HG02938 (cell line): ENCODE measurements at regions not wholly inside any gene's neighbourhood (a gene's known extent, or its start where the extent isn't known, plus 50 kb on each side); places are given as distances from the start of the nearest gene placed in this dataset.
"Not testable (repeated sequence)": the region's sequence is repeated elsewhere in the genome, so short reads cannot be mapped to it uniquely, and the experiment has no call there.

Experiments
- ATAC-seq: cut with Tn5 transposase; IDR thresholded peaks from one replicate; pipeline ENCODE4 v1.9.1; 2021; ENCODE audit warnings: mild to moderate bottlenecking, moderate library complexity; ENCODE audit not compliant: unreplicated experiment

GRCh38 chr6:141199074-141199473 is 933.7 kb upstream of the GJE1 start:
- ATAC-seq: no peak

DNA sequence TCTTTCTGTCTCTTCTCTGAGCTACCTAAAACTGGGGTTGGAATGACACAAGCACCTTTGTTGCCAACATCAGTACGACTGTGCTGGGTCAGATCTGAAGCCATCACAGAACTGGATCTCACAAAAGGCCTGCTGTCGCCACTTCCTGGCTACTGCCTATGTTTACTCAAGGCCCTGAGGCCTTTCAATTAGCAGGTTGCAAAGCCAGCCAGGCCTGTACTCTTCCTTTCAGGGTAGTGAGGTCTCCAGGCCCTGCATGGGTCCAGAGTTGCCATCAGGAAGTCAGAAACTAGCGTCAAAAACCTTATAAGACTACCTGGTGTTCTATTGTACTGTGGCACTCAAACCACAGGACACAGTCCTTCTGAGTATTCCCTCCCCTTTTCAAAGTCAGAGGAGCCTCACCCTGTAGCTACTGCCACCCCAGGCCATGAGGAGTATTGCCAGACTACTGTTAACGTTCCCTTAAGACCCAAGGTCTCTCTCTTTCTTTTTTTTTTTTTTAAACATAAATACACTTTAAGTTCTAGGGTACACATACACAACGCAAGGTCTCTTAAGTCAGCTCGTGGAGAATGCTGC is 937.4 kb upstream of the GJE1 start:
- ATAC-seq: no peak

GRCh38 chr6:141183368-141183767 is 949.4 kb upstream of the GJE1 start:
- no peak for ATAC-seq

GRCh38 chr6:141175458-141175857 is 957.3 kb upstream of the GJE1 start:
- not testable (repeated sequence) for ATAC-seq

DNA sequence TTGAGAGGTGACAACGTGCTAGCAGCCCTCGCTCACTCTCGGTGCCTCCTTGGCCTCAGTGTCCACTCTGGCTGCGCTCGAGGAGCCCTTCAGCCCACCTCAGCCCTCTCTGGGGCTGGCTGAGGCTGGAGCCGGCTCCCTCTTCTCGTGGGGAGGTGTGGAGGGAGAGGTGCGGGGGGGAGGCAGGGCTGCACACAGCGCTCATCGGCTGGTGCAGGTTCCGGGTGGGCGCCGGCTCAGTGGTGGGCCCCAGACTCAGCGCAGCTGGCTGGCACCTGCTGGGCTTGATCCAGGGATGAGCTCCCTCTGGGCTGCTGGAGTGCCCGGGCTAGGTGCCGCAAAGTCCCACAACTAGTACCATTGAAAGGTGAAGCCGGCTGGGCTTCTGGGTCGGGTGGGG is 957.8 kb upstream of the GJE1 start:
- no peak for ATAC-seq

GRCh38 chr6:141173529-141173928 is 959.2 kb upstream of the GJE1 start:
- no peak for ATAC-seq

GRCh38 chr6:141169419-141169818 is 963.3 kb upstream of the GJE1 start:
- ATAC-seq: no peak

DNA sequence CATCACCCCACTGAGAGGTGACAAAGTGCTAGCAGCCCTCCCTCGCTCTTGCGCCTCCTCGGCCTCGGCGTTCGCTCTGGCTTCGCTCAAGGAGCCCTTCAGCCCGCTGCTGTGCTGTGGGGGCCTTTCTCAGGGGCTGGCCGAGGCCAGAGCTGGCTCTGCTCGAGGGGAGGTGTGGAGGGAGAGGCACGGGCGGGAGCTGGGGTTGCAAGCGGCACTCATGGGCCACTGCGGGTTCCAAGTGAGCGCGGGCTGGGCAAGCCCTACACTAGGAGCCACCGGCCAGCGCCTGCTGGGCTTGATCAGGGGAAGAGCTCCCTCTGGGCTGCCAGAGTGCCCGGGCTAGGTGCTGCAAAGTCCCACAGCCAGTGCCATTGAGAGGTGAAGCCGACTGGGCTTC is 964.8 kb upstream of the GJE1 start:
- no peak for ATAC-seq

- no peak for ATAC-seq
These were observed 967.6 kb upstream of the GJE1 start for GRCh38 chr6:141165002-141165665.

- ATAC-seq: no peak
These were observed 968.5 kb upstream of the GJE1 start for GRCh38 chr6:141164042-141164743.

DNA sequence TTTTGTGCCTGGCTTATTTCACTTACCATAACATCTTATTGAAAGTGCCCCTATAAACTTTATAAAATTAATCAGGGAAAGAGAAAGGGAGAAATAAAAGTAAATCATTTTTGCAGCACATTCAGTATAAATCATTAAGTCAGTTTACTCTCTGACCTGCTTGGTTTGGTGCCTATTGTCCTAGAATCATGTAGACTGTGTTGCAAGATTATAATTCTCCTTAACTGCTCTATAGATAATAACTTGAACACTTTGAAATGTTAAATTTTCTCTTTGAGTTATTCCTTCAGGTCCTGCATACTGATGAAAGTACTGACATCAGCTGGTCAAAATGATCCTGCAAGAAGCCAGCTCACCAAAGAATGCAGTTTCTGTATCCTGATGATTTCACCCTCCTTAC is 969.6 kb upstream of the GJE1 start:
- ATAC-seq: no peak

GRCh38 chr6:141158740-141159139 is 974.0 kb upstream of the GJE1 start:
- no peak for ATAC-seq

DNA sequence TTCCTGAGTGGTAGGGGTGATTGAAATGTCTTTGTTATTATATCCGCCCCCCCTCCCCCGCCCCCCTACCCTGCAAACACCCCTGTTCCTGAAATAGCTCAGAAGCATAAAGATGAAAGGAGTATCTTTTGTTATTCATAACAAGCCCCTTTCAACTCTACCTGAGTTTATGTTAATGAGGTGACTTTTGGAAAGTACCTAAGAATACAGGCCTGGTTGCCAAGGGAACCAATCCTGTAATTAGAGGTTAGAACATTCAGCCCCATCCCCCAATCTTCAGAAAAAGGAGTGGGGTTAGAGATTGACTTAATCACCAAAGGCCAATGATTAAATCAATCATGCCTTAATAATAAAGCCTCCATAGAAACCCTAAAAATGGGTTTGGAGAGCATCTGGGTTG is 979.2 kb upstream of the GJE1 start:
- ATAC-seq: no peak

DNA sequence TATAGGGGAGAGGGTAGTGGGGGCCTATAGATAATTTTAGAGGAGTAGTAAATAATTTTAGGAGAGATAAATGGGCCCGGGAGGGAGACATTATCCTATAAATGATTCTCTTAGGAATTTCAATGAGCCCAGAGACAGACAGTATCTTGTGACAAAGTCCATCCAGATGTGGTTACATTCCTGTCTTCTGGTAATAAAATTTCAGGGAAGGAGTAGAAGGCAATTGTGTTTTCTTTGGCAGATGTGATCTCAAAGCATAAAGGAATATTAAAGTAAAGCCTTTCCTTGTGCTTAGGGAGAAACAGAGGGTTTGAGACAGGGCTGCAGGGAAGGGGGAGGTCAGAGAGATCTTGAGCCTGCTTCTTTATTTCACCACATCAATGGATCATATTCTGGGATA is 979.8 kb upstream of the GJE1 start:
- no peak for ATAC-seq

GRCh38 chr6:141151710-141152417 is 980.9 kb upstream of the GJE1 start:
- ATAC-seq: no peak

- ATAC-seq: no peak
These were observed 990.9 kb upstream of the GJE1 start for GRCh38 chr6:141141870-141142269.

- ATAC-seq: no peak
These were observed 991.8 kb upstream of the GJE1 start for GRCh38 chr6:141140905-141141304.

DNA sequence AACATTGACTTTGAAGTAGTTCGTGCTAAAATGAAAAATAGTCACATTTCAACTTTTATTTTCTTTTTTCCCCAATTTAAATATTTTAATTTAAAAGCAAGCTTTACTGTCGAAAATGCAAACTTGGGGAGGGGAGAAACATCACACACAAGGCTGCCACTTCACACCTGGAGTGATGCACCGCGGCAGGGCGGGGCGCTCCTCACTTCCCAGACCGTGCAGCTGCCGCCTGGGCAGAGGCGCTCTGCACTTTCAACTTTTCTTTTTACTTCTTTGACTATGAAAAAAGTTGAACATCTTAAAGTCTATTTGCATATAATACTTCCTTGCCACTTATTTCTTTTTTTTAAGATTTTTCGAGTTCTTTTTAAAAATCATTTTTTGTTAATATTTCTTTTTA is 993.3 kb upstream of the GJE1 start:
- ATAC-seq: no peak

- ATAC-seq: no peak
These were observed 998.0 kb upstream of the GJE1 start for GRCh38 chr6:141134723-141135122.

DNA sequence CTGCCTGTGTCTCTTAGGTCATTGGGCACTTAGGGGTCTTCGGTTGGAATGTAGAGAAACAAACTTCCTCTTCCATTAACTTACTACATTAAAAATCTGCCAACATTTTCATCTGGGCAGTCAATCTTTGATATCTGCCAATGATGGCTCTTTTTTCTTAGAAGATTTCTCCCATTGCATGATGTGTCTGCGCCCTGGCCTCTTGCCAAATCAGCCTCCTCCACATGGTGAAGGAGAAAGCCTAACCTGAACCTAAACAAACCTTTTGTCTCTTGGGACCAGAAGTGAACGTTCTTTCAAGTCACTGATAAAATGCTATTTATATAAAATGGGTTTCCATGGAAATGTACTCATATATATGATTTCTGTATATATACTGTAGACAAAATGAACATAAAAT is 998.9 kb upstream of the GJE1 start:
- ATAC-seq: no peak

DNA sequence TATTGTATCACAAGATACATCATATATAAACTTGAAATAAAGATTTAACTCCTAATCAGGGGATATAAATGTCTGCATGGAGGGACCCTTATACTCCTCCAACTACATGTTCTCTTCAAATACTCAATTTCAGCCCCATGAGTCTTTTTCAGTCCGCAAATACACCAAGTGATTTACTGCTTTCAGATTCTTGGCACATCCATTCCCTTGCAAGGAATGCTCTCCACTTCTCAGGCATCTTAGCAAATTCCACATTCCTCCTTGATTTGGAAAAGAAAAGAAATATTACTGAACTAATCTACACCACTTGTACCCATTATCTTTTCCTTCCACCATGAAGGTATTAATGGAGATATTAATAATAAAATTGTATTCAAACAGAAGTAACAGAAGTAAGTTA is 999.4 kb upstream of the GJE1 start:
- ATAC-seq: no peak

GRCh38 chr6:141131616-141132015 is 1001.1 kb upstream of the GJE1 start:
- no peak for ATAC-seq
